ENCODE measurements at regions not wholly inside any gene's neighbourhood (a gene's known extent, or its start where the extent isn't known, plus 50 kb on each side); places are given as distances from the start of the nearest gene placed in this dataset.
A peak's percentile ranks its signal among the peaks of the same experiment; 100 is the strongest.

DNA sequence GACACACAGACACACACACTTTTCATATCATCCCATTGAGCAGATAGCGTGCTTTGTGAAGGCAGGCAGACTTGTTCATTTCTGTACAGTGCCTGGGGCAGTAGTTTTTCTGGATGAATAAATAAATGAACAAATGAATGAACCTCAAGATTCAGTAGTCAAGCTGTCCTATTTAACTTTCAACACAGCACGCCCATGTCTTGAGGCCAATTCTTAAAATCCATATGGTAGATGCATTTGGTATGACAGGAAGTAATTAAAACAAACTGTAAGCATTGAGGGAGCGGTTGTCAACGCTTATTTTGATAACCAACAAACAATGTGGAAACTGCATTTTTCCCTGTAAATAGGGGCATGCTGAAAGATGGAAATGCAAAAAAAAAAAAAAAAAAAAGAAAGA lies 80.0 kb upstream of the BNC1 start:
- no peak overlapping the region for H3K4me3 ChIP-seq (ENCODE audit: insufficient read depth, low read length)
- no peak overlapping the region for H2AFZ ChIP-seq (ENCODE audit: low read length)
- H3K27ac ChIP-seq (ENCODE audit: low read depth, low read length) = no peak overlapping the region
- no peak overlapping the region for H3K4me2 ChIP-seq (ENCODE audit: insufficient read depth, low read length)
- no peaks in the 10 kb centered on the region for H4K20me1 ChIP-seq (ENCODE audit: insufficient read depth, low read length)
- H3K9me3 ChIP-seq (ENCODE audit: low read depth, low read length) = no peaks in the 10 kb centered on the region
- H3K36me3 ChIP-seq (ENCODE audit: insufficient read depth, low read length) = no peaks in the 10 kb centered on the region
- H3K27me3 ChIP-seq (ENCODE audit: insufficient read depth, low read length) = no peaks in the 10 kb centered on the region
- no peak for DNase-seq (ENCODE audit: insufficient read length, low spot score, missing footprints)
- no peaks in the 10 kb centered on the region for H3K79me2 ChIP-seq (ENCODE audit: insufficient read depth, low read length)
- TF ChIP-seq, protein P1, sequence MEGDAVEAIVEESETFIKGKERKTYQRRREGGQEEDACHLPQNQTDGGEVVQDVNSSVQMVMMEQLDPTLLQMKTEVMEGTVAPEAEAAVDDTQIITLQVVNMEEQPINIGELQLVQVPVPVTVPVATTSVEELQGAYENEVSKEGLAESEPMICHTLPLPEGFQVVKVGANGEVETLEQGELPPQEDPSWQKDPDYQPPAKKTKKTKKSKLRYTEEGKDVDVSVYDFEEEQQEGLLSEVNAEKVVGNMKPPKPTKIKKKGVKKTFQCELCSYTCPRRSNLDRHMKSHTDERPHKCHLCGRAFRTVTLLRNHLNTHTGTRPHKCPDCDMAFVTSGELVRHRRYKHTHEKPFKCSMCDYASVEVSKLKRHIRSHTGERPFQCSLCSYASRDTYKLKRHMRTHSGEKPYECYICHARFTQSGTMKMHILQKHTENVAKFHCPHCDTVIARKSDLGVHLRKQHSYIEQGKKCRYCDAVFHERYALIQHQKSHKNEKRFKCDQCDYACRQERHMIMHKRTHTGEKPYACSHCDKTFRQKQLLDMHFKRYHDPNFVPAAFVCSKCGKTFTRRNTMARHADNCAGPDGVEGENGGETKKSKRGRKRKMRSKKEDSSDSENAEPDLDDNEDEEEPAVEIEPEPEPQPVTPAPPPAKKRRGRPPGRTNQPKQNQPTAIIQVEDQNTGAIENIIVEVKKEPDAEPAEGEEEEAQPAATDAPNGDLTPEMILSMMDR (IDR thresholded peaks at IDR 0.05; ENCODE audit: extremely low read depth, low read depth, low read length) = no peak
- H3K4me1 ChIP-seq (ENCODE audit: insufficient read depth, low read length) = peaks cover 5% of the 10 kb centered on the region

DNA sequence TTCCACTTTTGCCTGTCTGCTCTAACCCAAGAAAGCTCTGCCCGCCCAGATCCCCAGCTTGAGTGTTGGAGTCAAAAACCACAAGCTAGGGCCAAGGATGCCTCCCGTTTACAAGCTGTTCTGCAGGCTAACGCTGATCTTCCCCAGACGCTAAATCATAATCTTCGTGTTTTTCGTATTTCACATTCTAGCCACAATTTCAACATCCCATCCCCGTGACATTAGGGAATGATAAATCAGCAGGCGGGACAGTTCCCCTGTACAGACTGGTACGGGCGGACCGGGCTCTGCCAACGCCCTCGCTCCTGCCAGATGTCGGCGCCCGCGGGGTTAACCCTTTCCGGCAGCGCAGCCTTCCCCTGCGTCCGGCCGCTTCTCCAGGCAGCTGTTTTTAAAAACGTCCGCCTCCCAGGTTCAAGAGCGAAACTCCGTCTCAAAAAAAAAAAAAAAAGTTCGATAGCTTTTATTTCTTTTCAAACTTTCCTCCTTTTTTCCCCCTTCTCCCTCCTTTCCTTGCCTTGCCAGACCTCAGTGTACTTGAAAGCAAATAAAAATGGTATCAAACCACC lies 81.0 kb upstream of the BNC1 start:
- no peaks in the 10 kb centered on the region for H3K9me3 ChIP-seq (ENCODE audit: low read depth, low read length)
- DNase-seq (ENCODE audit: insufficient read length, low spot score, missing footprints) = peak; percentile 80
- H3K27me3 ChIP-seq (ENCODE audit: insufficient read depth, low read length) = peaks cover 1% of the 10 kb centered on the region
- TF ChIP-seq, protein P1 (IDR thresholded peaks at IDR 0.05; ENCODE audit: extremely low read depth, low read depth, low read length) = no peak
- H4K20me1 ChIP-seq (ENCODE audit: insufficient read depth, low read length) = no peaks in the 10 kb centered on the region
- no peaks in the 10 kb centered on the region for H3K36me3 ChIP-seq (ENCODE audit: insufficient read depth, low read length)
- peak overlapping the region; percentile 66 for H3K4me3 ChIP-seq (ENCODE audit: insufficient read depth, low read length)
- H3K79me2 ChIP-seq (ENCODE audit: insufficient read depth, low read length) = no peaks in the 10 kb centered on the region
- peak overlapping the region; percentile 79 for H3K4me2 ChIP-seq (ENCODE audit: insufficient read depth, low read length)
- no peak overlapping the region for H3K27ac ChIP-seq (ENCODE audit: low read depth, low read length)
- H3K4me1 ChIP-seq (ENCODE audit: insufficient read depth, low read length) = peaks cover 5% of the 10 kb centered on the region
- peak overlapping the region; percentile 60 for H2AFZ ChIP-seq (ENCODE audit: low read length)

DNA sequence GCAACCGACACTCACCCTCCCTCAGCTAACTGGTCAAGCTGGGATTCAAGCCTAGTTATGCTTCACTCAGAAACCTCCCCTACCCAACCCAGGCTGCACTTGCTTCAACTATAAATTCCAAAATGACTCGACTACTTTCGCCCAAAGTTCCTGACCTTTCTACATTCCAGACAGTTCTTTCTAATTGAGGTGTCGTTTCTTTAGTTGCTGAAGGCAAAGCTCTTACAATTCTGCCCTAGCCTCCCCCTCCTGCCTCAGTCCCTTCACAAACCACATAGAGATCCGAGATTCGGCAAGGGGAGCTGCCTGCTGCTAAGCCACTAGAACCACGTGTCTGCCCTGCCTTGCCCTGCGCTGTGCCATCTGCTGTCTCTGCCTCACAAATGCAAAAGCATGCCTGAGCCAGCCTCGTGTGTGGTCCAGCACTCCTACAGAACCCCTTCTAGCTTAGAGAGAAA lies 74.7 kb upstream of the SH3GL3 start:
- Histone ChIP-seq H3K4me3 (ENCODE audit: insufficient read depth, low read length) (no peak overlapping the region), H3K4me2 (ENCODE audit: insufficient read depth, low read length) (peak overlapping the region; percentile 7)

DNA sequence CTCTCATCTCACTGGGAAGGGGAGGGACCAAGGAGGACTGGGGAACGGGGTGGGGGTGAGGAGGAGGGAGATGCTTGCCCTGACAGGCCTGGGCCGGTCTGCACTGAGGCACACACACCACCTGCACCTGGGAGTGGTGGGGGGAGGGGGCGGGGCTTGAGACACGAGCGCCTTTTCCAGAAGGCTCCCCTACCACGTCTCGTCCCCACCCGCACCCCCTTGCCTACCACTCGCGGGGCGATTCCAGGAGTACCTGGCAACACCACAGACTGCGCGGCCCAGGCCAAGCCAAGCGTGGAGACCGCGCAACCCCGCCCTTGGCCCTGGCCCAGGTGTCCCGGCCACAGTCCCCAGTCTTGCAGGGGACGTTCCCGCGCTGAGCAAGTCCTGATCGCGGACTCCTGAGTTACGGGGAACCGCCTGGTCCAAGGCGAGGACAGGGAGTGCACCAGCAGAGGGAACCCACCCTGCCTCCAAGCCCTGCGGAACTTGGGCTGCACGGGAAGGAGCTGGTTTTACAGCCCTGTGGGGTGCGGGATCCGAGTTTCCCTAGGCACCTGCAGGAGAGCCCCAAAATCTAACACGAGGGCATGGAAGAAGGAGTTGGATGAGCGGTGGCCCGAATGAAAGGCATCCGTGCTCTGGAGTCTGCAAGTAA lies 68.1 kb upstream of the SH3GL3 start:
- no peaks in the 10 kb centered on the region for H3K9me3 ChIP-seq (ENCODE audit: low read depth, low read length)
- H4K20me1 ChIP-seq (ENCODE audit: insufficient read depth, low read length) = no peaks in the 10 kb centered on the region
- H3K79me2 ChIP-seq (ENCODE audit: insufficient read depth, low read length) = no peaks in the 10 kb centered on the region
- TF ChIP-seq, protein P1 (IDR thresholded peaks at IDR 0.05; ENCODE audit: extremely low read depth, low read depth, low read length) = no peak
- H3K27me3 ChIP-seq (ENCODE audit: insufficient read depth, low read length) = peaks cover 13% of the 10 kb centered on the region
- H3K36me3 ChIP-seq (ENCODE audit: insufficient read depth, low read length) = no peaks in the 10 kb centered on the region
- H3K27ac ChIP-seq (ENCODE audit: low read depth, low read length) = no peak overlapping the region
- peak overlapping the region; percentile 56 for H2AFZ ChIP-seq (ENCODE audit: low read length)
- peak overlapping the region; percentile 69 for H3K4me2 ChIP-seq (ENCODE audit: insufficient read depth, low read length)
- H3K4me3 ChIP-seq (ENCODE audit: insufficient read depth, low read length) = peak overlapping the region; percentile 30
- DNase-seq (ENCODE audit: insufficient read length, low spot score, missing footprints) = no peak
- H3K4me1 ChIP-seq (ENCODE audit: insufficient read depth, low read length) = peaks cover 15% of the 10 kb centered on the region

More for the DNA sequence above, 74.7 kb upstream of the SH3GL3 start:
- Histone ChIP-seq H2AFZ (ENCODE audit: low read length) (peak overlapping the region; percentile 33), H3K4me1 (ENCODE audit: insufficient read depth, low read length) (no peaks in the 10 kb centered on the region), H3K27ac (ENCODE audit: low read depth, low read length) (no peak overlapping the region), H4K20me1 (ENCODE audit: insufficient read depth, low read length) (no peaks in the 10 kb centered on the region), H3K9me3 (ENCODE audit: low read depth, low read length) (no peaks in the 10 kb centered on the region), H3K36me3 (ENCODE audit: insufficient read depth, low read length) (no peaks in the 10 kb centered on the region), H3K27me3 (ENCODE audit: insufficient read depth, low read length) (peaks cover 47% of the 10 kb centered on the region), H3K79me2 (ENCODE audit: insufficient read depth, low read length) (no peaks in the 10 kb centered on the region)
- TF ChIP-seq, protein P1 (IDR thresholded peaks at IDR 0.05; ENCODE audit: extremely low read depth, low read depth, low read length) = no peak
- no peak for DNase-seq (ENCODE audit: insufficient read length, low spot score, missing footprints)
